NCI-H510A (cell line): ENCODE measurements at regions not wholly inside any gene's neighbourhood (a gene's known extent, or its start where the extent isn't known, plus 50 kb on each side); places are given as distances from the start of the nearest gene placed in this dataset.
"Not testable (repeated sequence)": the region's sequence is repeated elsewhere in the genome, so short reads cannot be mapped to it uniquely, and the experiment has no call there.

ENCODE experiments used
- DNase-seq: peaks from one replicate; lab custom pipeline; 2025; lab: John Stamatoyannopoulos, UW

DNA sequence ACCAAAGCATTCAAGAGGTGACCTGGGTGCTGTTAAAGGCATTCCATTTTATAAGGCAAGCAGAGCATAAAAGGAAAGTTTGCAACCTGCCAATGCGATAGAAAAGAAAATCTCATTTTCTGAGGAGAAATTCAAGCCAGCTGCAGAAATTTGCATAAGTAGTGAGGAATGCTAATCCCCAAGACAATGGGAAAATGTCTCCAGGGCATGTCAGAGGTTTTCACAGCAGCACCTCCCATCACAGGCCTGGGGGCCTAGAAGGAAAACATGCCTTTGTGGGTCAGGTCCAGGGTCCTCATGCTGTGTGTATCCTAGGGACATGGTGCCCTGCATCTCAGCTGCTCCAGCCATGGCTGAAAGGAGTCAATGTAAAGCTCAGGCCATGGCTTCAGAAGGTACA, 775.8 kb downstream of the IGSF11 start:
- not testable (repeated sequence) for DNase-seq

DNA sequence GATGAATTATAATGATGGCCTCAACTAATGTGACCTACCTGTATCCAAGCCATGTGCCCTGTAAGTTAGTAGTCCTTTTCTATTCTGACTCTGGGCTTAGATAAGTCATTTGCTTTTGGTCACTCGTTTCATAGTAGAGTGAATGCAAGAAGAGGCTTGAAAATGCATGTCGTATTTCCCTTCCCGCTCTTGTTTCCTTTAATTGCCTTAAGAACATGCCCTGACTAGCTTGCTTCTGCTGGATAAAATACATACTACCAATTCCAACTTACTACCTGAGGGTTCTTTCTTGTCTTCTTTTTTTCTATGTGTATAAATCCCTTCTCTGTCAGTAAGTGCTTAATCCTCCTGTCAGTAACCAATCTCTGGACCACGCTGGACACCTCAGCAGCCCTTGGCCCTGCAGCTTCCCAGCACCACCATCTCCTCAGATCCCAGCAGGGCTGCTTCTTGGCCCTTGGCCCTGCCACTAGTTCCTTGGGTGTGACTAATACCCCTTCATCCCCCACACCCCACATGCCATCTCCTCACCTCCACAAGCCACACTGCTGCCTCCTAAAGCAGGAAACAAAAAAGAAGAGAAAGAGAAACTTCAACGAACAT, 771.7 kb downstream of the IGSF11 start:
- DNase-seq: no peak

DNA sequence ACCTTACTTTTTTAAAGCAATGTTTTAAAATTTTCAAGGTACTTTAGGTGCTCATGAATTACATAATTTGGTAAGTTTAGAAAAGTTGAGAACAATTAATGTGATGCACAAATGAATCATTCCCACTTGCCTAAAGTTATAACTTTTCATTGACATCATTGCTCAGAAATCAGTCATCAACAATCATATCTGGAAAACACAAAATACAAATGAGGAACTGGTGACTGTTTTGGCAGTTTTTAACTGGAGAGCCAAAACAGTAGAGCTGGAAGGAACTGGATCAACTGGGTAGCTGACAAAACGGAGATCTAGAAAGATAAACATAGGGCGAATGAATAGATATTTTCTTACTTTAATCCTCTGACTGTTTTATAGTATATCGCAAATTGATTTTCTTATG, 767.1 kb downstream of the IGSF11 start:
- no peak for DNase-seq

DNA sequence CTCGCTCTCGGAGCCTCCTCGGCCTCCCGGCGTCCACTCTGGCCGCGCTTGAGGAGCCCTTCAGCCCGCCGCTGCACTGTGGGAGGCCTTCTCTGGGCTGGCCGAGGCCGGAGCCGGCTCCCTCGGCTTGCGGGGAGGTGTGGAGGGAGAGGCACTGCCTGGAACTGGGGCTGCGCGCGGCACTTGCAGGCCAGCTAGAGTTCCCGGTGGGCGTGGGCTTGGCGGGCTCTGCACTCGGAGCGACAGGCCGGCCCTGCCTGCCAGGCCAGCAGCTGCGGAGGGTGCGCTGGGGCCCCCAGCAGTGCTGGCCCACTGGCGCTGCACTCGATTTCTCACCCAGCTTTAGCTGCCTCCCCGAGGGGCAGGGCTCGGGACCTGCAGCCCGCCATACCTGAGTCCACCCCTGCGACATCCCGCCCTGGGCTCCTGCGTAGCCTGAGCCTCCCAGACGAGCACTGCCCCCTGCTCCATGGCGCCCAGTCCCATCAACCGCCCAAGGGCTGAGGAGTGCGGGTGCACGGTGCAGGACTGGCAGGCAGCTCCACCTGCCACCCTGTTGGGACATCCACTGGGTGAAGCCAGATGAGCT, 765.0 kb downstream of the IGSF11 start:
- DNase-seq: no peak

DNA sequence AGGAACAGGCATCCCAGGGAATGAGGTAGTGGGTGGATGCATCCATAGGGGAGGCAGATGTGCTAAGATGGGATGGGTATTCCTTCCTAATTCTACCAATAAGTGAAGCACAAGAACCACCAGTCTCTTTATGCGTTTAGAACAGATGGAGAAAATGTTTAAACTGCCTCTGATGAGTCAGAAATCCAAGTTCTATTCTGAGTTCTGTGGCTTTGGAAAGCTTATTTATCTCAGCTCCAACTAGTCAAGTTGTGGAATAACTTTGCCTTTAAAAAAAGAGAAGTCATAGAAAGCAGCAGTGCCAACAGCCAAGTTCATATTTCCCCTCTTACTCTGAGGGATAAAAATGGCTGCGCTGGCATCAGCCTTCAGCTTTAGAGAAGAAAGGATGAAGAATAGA, 761.7 kb downstream of the IGSF11 start:
- no peak for DNase-seq

DNA sequence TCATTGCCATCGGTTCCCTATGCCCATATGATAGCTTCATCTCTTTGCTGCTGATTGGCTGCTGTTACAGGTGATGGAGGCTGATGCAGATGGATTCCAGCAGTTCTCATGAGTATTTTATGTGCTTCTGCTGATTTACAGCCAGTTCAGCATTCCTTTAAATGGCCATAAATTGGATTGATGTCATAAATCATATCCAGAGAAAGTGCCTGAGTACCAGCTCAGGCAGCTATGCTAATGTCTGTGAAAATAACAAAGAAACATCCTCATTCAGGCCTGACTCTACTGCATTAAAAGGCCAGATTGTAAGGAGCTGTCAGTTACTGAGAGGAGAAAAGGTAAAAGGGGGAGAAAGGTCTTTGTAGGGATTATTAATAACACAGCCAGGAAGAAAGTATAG, 756.8 kb downstream of the IGSF11 start:
- no peak for DNase-seq

DNA sequence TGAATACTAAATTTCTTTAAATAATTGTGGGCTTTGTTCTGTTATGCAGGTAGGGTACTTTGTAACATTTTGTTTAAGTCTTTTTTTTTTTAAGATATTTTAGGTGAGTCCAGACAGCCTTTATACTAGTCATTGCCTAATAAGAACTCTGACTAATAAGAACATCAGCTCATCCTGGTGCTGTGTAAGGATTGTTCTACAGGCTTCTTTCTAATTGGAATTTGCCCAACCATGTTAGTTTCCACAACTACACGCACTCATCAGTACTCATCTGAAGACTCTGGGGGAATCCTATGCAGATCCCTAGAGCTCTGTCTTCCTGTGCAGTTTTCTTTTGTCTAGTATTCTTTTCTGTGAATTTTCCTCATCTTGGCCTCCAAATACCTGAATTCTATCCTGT, 741.8 kb downstream of the IGSF11 start:
- DNase-seq: no peak

DNA sequence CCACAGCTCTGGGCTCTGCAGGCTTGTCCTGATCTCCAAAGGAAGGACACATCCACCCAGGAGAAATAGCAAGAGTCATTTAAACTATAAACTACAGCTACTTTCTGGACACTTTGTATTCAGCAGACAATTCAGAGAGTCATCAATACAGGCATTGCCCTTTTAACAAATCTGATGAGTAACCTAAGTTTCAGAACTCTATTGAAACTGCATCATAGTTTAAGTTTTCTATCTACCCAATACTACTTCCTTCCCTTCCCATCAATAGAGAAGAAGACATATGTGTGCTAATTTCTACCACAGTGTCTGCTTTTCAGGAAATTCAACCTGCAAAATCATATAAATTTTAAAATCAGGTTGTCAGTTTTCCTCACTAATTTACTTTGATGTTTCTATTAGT, 736.5 kb downstream of the IGSF11 start:
- no peak for DNase-seq

DNA sequence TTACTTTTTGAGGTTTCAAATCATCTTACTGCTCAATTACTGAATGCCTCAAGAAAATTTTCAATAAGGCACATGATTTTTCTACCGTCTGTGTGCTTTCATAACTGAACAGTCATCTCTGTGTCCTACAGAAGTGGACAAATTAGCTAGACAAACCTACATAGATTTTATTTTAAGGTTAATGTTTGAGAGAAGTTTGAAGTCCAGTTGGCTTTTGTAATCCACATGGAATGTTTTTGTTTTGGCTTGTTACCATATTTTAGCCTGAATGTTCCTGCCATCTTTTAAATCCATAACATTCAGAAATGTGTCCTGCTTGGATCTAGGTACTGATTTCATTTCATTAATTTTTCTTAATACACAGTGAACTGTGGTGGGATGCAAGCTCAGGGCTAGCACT, 730.1 kb downstream of the IGSF11 start:
- DNase-seq: no peak

DNA sequence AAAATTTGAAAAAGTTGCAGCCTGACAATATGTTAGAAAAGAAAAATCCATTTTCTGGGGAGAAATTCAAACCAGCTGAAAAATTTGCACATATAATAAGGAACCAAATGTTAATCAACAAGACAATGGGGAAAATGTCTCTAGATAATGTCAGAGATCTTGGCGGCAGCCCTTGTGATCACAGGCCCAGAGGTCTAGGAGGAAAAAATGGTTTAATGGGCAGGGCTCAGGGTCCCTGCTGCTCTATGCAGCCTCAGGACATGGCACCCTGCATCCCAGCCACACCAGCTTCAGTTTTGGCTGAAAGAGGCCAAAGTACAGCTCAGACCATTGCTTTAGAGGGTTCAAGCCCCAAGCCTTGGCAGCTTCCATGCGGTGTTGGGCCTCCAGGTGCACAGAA, 701.9 kb downstream of the IGSF11 start:
- DNase-seq: no peak

DNA sequence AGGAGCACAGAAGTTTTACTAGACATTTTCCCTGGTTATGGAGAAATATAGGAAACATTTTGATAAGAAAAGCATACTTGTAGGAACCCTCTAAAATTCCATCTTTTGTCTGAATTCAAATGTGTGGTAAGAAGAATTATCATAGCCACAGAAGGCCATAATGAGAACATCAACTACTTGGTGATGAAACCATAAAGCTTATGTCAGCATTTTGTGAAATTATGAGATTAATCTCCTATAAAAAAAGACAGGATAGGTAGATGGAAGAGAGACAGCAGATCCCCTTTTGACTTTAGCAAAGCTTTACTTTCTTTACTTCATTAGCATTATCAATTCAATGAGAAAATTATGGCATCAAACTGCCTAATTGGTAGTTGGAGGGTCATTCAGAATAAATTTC, 697.0 kb downstream of the IGSF11 start:
- DNase-seq: no peak

DNA sequence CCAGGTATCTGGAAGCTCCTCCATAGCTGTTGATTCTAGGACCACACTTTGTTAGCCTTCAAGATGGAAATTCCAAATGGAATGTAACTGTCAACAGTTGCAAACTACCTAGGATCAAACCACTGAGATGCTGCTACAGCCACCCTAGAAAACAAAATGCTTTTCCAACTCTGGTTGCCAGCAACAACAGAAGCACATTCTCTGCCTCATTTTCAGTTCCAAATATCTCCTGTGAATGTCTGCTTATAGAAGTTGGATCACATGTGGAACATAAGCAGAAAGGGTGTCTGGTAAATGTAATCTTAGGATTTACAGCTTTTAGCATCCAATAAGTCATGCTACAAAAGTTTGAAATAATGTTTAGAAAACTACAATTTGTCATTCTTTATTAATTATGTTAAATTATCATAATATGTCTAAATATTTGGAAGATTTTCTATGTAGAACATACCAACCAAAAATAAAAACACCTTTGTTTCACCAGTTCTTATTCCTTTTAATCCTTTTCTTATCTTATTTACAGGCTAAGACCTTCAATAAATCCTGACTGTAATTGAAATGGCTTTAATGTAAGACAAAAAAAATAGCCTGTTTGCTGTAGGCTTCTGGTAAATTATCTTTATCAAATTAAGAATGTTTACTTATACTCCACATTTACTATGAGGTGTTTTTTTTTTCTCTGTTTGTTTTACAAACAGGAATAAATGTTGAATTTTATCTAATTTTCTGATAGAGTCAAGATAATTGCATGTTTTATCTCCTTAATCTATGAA, 687.1 kb downstream of the IGSF11 start:
- DNase-seq: no peak

DNA sequence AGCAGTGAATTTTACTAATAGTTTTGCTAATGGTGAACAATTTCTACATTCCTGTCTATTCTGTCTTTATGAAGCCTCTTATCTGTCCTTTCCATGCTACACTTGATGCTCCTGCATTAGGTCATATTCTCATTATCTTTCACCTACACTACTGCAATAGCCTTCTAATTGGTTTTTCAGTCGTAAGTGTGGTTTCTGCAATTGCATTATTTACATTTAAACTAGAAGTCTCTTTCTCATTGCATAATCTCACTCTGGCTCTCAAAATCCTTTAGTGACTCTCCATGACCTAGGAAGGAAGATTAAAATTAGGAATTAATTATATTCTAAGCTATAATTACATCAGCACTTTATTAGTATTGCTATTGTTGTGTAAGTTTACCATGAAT, 686.5 kb downstream of the IGSF11 start:
- no peak for DNase-seq

DNA sequence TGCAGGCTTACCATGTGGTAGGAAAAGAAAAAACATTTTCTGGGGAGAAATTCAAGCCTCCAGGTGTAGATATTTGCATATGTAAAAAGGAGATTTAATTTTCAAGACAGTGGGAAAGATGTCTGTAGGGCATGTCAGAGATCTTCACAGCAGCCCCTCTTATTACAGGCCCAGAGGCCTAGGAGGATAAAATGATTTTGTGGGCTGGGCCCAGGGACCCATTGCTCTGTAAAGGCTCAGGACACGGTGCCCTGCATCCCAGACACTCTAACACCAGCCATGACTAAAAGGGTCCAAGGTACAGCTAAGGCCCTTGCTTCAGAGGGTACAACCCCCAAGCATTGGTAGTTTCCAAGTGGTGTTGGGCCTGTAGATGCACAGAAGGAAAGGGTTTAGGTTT, 680.1 kb downstream of the IGSF11 start:
- DNase-seq: no peak

DNA sequence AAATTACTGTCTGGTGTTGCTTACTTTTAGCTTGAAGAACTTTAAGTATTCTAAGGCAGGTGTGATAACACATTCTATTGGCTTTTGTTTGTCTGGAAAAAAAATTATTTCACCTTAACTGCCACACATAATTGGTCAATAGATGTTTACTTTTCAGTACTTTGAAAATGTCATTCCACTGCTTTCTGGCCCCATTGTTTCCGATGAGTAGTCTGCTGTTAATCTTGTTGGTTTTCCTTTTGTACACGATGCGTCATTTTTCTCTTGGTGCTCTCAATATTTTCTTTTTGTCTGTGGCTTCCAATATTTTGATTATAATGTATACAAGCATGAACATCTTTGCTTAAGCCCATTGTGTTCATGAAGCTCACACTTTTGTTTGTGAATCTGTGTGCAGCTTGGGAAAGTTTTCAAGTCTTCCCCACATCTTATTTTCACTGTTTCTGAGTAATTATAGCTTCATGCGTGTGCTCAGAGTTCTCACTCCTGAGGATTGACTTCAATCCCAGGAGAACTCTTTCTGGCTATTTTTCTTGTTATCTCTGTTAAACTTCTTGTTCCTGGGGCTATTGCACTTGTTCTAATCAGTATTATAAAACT, 664.7 kb downstream of the IGSF11 start:
- DNase-seq: no peak

DNA sequence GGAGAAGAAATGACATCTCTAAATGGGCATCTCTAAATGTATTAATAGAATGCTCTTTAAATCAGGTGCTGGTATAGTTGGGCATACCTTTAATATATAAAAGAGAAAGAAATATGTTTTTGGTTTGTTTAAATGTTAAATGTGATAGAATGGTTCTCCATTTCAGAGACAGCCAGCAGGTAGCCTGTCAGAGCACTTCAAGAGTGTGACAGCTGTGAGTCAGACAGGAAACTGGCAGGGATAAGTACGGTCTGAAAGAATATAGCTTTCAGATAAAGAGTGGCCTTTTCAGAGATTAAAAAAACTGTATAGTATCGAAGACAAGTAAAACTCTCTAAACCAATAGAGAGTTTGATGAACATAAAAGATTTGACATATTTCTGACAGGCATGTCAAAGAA, 654.1 kb downstream of the IGSF11 start:
- no peak for DNase-seq

DNA sequence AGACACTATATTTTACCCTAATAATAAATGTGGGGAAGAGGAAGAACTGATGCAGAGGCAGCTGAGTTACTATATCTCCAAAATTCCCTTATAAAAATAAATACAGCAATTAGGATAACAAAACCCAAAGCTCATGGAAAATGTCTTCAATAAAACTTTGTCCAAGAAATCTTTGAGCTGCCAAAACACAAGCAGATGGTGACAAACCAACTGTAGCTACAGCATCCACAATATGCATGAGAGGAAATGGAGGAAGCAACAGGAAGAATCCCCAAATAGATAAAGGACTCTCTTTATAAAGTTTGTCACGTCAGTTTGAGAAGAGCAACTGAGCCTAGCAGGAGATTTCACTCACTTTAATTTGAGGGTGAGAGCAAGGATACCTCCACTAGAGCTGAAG, 638.2 kb downstream of the IGSF11 start:
- DNase-seq: no peak

DNA sequence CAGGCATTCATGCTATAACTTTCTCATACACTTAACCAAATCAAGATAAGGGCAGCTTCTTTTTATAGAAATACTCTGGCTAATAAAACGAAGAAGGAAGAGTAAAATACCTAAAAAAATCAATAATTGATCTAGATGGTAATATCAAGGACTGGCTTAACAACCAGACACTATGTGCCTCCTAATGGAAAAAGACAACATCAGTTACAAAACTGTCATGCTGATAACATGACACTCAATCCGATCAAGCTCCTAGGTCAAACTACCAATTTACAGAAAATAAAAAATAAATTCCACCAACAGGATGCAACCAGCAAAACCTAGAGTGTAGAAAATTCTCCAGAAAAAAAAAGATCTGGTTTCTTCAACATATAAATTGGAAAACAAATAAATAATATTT, 634.6 kb downstream of the IGSF11 start:
- no peak for DNase-seq

DNA sequence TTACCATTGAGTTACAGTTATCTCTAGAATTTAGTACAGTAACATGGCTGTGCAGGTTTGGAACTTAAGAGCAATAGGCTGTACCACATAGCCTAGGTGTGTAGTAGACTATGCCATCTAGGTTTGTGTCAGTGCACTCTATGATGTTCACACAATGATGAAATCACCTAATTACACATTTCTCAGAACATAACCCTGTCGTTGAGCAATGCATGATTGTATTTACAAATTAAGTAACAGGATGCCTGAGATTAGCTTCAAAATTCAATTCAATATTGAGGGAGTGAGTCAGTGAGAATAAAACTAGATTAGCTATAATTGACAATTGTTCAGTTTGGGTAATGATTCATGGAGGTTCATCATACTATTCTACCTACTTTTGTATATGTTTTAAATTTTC, 633.8 kb downstream of the IGSF11 start:
- DNase-seq: no peak

DNA sequence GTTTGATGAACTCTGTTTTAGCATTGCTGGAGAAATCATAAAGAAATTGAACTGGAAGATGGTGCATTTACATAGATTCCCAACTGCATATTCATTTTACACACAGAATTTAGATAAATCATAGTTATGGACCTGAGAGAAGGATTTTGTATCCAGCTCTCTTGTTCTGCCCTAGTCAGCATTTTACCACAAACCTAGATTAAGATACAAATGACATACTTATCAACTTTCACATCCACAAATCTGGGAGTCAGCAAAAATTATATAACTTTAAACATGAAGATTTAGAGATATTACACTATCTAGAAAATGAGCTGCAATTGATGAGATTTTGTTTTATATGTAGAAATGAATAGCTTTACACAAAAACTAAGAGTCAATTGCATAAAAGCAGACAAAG, 632.8 kb downstream of the IGSF11 start:
- DNase-seq: no peak

DNA sequence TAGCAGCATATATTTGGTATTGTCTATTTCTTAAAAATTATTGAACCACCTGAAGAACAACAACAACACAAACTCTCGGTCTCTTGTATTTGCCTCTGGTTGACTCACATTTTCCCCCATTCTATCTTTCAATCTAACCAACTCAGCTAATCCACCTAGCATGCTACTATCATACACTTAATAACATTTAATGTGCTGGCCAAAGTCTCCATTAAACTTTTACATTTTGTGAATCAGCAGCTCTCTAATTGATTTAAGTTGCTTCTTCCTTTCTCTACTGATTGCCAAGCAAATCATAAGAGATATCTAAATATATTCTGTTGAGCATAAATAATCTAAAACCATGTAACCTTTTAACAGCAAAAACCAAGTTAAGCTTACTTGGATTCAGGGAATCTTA, 631.7 kb downstream of the IGSF11 start:
- DNase-seq: no peak

DNA sequence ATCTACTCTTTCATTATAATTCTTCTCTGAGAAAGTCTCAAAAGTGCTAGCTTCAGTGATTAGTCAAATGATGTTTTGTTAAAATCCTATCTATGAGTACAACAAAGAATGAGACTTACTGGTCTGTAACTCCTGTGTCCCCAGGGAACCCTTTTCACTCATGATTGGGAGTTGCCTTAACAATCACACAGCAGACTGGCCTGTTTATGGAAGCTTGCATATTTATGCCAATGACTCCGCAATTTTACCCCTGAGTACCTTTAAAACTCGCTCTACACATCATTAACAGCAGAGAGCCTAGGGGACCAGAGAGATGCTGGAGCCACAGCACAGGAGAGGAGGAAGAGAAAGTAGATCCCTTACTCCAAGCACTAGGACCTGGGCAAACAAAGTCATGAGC, 628.1 kb downstream of the IGSF11 start:
- no peak for DNase-seq

DNA sequence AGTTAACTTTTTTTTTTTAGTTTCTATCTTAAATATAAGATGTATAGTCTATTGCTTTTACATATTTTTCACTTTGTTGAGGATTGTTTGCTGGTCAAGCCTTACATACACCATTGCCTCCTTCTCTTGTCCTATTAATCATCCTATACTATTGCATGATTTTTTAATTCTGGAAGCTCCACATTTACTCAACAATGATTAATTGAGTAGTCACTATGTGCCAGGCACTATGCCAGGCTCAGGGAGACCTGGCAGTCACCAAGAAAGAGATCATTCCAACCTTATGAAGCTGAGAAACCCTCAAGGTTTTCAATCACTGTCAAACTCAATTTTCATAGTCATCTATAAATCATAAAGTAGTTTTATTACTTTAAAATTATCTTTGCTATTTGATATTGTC, 626.2 kb downstream of the IGSF11 start:
- no peak for DNase-seq
